Suprapubic skin (tissue), 4 donors: ENCODE measurements at regions not wholly inside any gene's neighbourhood (a gene's known extent, or its start where the extent isn't known, plus 50 kb on each side); places are given as distances from the start of the nearest gene placed in this dataset.

Experiments used
- DNase-seq, 2 donors: peaks; one replicate each; pipeline ENCODE4 v3.0.0-alpha.2; 2019; ENCODE audit warnings: low spot score in 2 of 2
- H3K27ac ChIP-seq: fragments of 200-600 bp; sonication (generic); one replicate; pipeline ENCODE4 v1.5.1; 2019
- H3K27me3 ChIP-seq: fragments of 200-600 bp; sonication (generic); one replicate; pipeline ENCODE4 v1.5.1; 2019
- H3K36me3 ChIP-seq: fragments of 200-600 bp; sonication (generic); one replicate; pipeline ENCODE4 v1.5.1; 2019
- H3K4me1 ChIP-seq: fragments of 200-600 bp; sonication (generic); one replicate; pipeline ENCODE4 v1.5.1; 2019
- H3K4me3 ChIP-seq: fragments of 200-600 bp; sonication (generic); one replicate; pipeline ENCODE4 v1.5.1; 2019; ENCODE audit warnings: mild to moderate bottlenecking
- H3K9me3 ChIP-seq: fragments of 200-600 bp; sonication (generic); one replicate; pipeline ENCODE4 v1.5.1; 2019
- EP300 ChIP-seq: sonication (generic); formaldehyde crosslinking; IDR thresholded peaks from one replicate; pipeline ENCODE4 v1.6.1; 2017; ENCODE audit warnings: antibody characterized with exemption
- POLR2A ChIP-seq, 2 donors: fragments of 450-650 bp; IDR thresholded peaks; one replicate each; pipeline ENCODE4 v1.6.1; 2017; ENCODE audit warnings: antibody characterized with exemption in 2 of 2, mild to moderate bottlenecking in 2 of 2, moderate library complexity in 2 of 2
- POLR2AphosphoS5 ChIP-seq, 3 donors: sonication (generic); formaldehyde crosslinking; IDR thresholded peaks; one replicate each; pipeline ENCODE4 v1.6.1; 2017; ENCODE audit warnings: antibody characterized with exemption in 3 of 3
- WGBS: methylation state at CpG from one replicate; pipeline ENCODE4 v1.1.5; 2018; 5-methylcytosine and 5-hydroxymethylcytosine counted together
- TF ChIP-seq, protein P1 (sequence below), 2 donors: fragments of 200-600 bp in 1 of 2; fragments of 450-650 bp in 1 of 2; sonication (generic) in 1 of 2; IDR thresholded peaks; one replicate each; pipeline ENCODE4 v1.5.1; 2016 to 2019; ENCODE audit warnings: antibody characterized with exemption in 2 of 2, mild to moderate bottlenecking in 1 of 2, moderate library complexity in 1 of 2

DNA sequence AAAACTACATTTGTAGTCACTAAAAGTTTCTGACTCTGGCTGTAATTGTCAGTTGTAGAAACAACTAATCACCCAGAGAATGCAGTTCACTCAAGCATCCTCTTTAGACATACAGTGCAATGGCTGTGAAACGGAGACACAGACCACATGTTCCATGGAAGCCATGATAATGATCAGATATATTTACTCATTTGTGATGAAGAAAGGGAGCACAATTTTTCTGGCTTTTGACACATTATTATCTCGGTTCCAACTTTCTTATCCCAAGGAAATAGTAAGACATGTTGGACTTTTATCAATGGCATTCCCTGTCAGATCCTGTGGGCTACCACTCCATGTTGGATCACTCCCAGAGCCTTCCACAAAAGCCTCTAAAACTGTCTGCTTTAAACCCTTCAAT, 215.0 kb upstream of the LRIG1 start:
- Histone ChIP-seq H3K27ac (no peak overlapping the region), H3K27me3 (no peaks in the 10 kb centered on the region), H3K36me3 (no peaks in the 10 kb centered on the region), H3K4me1 (peaks cover 4% of the 10 kb centered on the region), H3K9me3 (no peaks in the 10 kb centered on the region), H3K4me3 (no peak overlapping the region)
- DNase-seq: no peak
- TF ChIP-seq POLR2AphosphoS5 (IDR thresholded peaks at IDR 0.05) (no peak), EP300 (no peak), POLR2A (IDR thresholded peaks at IDR 0.05) (no peak)
- TF ChIP-seq, protein P1, sequence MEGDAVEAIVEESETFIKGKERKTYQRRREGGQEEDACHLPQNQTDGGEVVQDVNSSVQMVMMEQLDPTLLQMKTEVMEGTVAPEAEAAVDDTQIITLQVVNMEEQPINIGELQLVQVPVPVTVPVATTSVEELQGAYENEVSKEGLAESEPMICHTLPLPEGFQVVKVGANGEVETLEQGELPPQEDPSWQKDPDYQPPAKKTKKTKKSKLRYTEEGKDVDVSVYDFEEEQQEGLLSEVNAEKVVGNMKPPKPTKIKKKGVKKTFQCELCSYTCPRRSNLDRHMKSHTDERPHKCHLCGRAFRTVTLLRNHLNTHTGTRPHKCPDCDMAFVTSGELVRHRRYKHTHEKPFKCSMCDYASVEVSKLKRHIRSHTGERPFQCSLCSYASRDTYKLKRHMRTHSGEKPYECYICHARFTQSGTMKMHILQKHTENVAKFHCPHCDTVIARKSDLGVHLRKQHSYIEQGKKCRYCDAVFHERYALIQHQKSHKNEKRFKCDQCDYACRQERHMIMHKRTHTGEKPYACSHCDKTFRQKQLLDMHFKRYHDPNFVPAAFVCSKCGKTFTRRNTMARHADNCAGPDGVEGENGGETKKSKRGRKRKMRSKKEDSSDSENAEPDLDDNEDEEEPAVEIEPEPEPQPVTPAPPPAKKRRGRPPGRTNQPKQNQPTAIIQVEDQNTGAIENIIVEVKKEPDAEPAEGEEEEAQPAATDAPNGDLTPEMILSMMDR (IDR thresholded peaks at IDR 0.05): no peak
- 79% methylated on average over 2 of the region's 2 CpGs for WGBS

DNA sequence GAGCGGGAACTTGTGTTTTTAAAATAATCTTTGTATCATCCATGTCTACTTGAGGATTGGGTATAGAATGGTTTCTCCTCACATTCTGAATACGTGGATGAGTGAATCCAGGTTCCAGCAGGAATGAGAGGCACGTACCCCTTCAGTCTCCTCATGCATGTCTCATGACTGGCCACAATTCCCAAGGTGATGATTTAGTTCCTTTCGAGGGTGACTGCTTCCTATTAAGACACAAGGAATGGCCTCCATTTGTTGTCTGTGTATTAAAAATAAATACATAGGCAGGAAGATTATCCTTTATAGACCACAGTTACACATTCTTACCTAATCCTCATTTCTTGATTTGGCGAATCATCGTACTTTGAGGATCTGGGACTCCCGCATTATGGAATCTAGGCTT, 217.0 kb upstream of the LRIG1 start:
- Histone ChIP-seq H3K4me1 (peaks cover 4% of the 10 kb centered on the region), H3K27me3 (no peaks in the 10 kb centered on the region), H3K4me3 (no peak overlapping the region), H3K27ac (no peak overlapping the region), H3K9me3 (no peaks in the 10 kb centered on the region), H3K36me3 (no peaks in the 10 kb centered on the region)
- 94% methylated on average over 7 of the region's 7 CpGs for WGBS
- DNase-seq: no peak
- TF ChIP-seq POLR2AphosphoS5 (IDR thresholded peaks at IDR 0.05): no peak
- no peak for TF ChIP-seq POLR2A (IDR thresholded peaks at IDR 0.05)
- no peak for TF ChIP-seq EP300
- TF ChIP-seq, protein P1 (IDR thresholded peaks at IDR 0.05): no peak

DNA sequence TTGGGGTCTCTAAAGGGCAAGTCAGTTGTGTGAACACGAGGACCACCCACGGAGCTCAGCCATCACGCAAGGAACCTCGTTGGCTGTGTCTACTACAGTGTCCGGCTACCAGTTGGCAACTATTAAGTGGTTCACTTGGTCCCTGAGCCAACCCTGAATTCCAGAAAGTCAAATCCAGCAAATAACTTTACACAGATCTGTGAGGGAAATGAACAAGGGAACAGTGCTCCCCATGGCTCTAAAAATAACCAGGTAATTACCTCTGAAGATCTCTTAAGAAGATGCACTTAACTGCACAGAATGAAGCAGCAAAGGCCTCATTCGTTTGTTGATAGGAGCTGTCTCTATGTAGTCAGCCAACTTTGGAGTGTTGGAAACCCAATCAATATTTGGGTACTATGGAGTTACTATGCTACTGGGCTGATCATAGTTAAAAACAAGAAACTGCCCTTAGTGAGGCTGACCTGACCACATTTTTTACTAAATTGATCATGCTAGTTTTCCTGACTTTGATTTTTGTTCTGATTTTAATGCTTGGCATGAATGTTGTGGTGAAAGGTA, 219.1 kb upstream of the LRIG1 start:
- peaks cover 7% of the 10 kb centered on the region for H3K4me1 ChIP-seq
- no peak for DNase-seq
- no peak overlapping the region for H3K27ac ChIP-seq
- no peaks in the 10 kb centered on the region for H3K9me3 ChIP-seq
- WGBS: 75% methylated on average over 6 of the region's 6 CpGs
- H3K36me3 ChIP-seq: no peaks in the 10 kb centered on the region
- H3K4me3 ChIP-seq: no peak overlapping the region
- TF ChIP-seq EP300: no peak
- TF ChIP-seq POLR2A (IDR thresholded peaks at IDR 0.05): no peak
- TF ChIP-seq POLR2AphosphoS5 (IDR thresholded peaks at IDR 0.05): no peak
- TF ChIP-seq, protein P1 (IDR thresholded peaks at IDR 0.05): no peak
- no peaks in the 10 kb centered on the region for H3K27me3 ChIP-seq

DNA sequence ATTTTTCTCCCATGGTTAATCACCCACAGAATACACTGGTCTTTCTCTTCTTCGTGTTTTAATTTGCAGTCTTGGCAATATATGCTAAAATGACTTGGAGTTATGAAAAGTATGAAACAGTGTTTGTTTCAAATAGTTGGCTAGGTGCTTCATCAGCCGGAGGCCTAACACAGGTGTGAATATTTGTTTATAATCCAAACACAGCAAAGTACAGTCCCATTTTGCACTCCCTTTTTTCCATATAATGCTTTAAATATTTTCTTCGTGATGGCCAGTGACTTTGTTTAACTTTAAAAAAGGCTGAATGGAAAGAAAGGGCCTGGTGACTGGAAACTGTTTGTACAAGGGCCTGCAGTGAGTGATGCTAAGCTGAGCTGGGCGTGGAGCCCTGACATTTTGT, 219.7 kb upstream of the LRIG1 start:
- DNase-seq: no peak
- H3K27me3 ChIP-seq: no peaks in the 10 kb centered on the region
- H3K36me3 ChIP-seq: no peaks in the 10 kb centered on the region
- no peak overlapping the region for H3K4me3 ChIP-seq
- no peak overlapping the region for H3K27ac ChIP-seq
- no peaks in the 10 kb centered on the region for H3K9me3 ChIP-seq
- H3K4me1 ChIP-seq: peaks cover 7% of the 10 kb centered on the region
- 70% methylated on average over 4 of the region's 4 CpGs for WGBS
- TF ChIP-seq EP300: no peak
- TF ChIP-seq POLR2AphosphoS5 (IDR thresholded peaks at IDR 0.05): no peak
- TF ChIP-seq, protein P1 (IDR thresholded peaks at IDR 0.05): no peak
- no peak for TF ChIP-seq POLR2A (IDR thresholded peaks at IDR 0.05)

DNA sequence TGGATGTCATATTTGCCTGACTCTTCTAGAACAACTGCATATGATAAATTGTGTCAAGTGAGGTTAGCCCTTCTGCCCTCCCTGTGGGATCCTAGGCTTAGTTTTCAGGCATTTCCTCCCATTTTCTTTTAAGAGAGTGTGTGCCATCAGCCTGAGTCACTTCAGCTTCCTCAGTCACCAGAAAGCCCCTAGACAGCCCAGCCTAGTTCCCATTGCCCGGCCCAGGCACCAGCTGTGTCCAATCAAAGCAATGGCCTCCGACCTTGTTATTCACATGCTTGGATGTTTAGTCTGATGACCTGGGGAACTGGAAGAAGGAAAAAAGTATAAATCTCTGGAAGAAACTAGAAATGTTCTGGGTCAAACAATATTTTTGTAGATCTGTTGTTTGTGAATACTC, 221.9 kb upstream of the LRIG1 start:
- no peak overlapping the region for H3K4me3 ChIP-seq
- no peak for DNase-seq
- H3K9me3 ChIP-seq: no peaks in the 10 kb centered on the region
- peaks cover 7% of the 10 kb centered on the region for H3K4me1 ChIP-seq
- H3K27ac ChIP-seq: no peak overlapping the region
- no peaks in the 10 kb centered on the region for H3K36me3 ChIP-seq
- TF ChIP-seq POLR2AphosphoS5 (IDR thresholded peaks at IDR 0.05) (no peak), POLR2A (IDR thresholded peaks at IDR 0.05) (no peak), EP300 (no peak)
- WGBS: 49% methylated on average over 2 of the region's 2 CpGs
- H3K27me3 ChIP-seq: no peaks in the 10 kb centered on the region

DNA sequence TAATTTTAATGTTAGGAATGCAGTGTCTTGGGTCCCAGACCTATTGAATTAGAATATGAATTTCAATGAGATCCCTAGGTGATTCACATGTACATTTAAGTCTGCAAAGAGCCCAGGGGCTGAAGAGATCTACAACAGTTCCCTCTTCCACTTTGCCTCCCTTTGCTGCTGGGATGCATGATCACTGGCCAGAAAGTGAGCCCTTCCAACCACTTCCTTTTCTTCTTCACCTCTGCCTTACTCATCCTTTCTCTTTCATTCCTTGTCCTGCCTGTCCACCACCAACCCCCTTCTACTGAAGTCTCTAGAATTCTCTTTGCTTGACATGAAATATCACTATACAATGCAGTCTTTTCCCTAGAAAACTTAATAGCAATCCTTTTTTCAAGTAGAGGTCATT, 222.4 kb upstream of the LRIG1 start:
- Histone ChIP-seq H3K9me3 (no peaks in the 10 kb centered on the region), H3K27ac (no peak overlapping the region), H3K4me1 (peaks cover 7% of the 10 kb centered on the region), H3K4me3 (no peak overlapping the region), H3K36me3 (no peaks in the 10 kb centered on the region), H3K27me3 (no peaks in the 10 kb centered on the region)
- TF ChIP-seq EP300 (no peak), POLR2A (IDR thresholded peaks at IDR 0.05) (no peak), POLR2AphosphoS5 (IDR thresholded peaks at IDR 0.05) (no peak)
- TF ChIP-seq, protein P1 (IDR thresholded peaks at IDR 0.05): no peak
- no peak for DNase-seq
